ENCODE measurements at regions not wholly inside any gene's neighbourhood (a gene's known extent, or its start where the extent isn't known, plus 50 kb on each side); places are given as distances from the start of the nearest gene placed in this dataset.
"Not testable (repeated sequence)": the region's sequence is repeated elsewhere in the genome, so short reads cannot be mapped to it uniquely, and the experiment has no call there.

GRCh38 chr6:113750151-113750855 is 106.8 kb upstream of the MARCKS start:
- no peak for DNase-seq (ENCODE audit: low read depth in 2 of 2)

DNA sequence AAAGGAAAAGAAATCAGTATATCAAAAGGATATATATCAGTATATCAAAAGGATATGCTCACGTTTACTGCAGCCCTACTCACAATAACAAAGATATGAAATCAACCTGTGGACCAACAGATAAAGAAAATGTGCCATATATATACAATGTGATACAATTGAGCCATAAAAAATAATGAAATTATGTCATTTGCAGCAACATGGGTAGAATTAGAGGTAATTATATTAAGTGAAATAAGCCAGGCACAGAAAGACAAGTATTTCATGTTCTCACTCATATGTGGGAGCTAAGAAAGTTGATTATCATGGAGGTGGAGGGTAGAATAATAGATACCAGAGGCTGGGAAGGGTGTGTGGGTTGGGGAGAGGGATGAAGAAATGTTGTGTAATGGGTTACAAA is 102.9 kb upstream of the MARCKS start:
- no peak for DNase-seq (ENCODE audit: low read depth in 2 of 2)

- no peak for DNase-seq (ENCODE audit: low read depth in 2 of 2)
Observed at GRCh38 chr6:113755449-113756289, 101.5 kb upstream of the MARCKS start.

- no peak for DNase-seq (ENCODE audit: low read depth in 2 of 2)
Observed at GRCh38 chr6:113756290-113756665, 100.9 kb upstream of the MARCKS start.

DNA sequence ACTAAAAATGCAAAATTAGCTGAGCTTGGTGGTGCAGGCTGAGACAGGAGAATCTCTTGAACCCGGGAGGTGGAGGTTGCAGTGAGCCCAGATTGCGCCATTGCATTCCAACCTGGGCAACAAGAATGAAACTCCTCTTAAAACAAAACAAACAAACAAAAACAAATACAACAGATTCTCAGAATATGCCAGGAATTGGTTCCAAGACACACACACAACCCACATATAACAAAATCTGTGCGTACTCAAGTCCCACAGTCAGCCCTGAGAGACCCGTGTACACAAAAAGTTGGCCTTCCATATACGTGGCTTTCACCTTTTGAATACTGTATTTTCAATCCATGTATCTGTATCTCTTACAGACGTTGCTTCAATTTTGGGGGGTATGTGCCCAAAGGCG is 98.9 kb upstream of the MARCKS start:
- no peak for DNase-seq (ENCODE audit: low read depth in 2 of 2)

DNA sequence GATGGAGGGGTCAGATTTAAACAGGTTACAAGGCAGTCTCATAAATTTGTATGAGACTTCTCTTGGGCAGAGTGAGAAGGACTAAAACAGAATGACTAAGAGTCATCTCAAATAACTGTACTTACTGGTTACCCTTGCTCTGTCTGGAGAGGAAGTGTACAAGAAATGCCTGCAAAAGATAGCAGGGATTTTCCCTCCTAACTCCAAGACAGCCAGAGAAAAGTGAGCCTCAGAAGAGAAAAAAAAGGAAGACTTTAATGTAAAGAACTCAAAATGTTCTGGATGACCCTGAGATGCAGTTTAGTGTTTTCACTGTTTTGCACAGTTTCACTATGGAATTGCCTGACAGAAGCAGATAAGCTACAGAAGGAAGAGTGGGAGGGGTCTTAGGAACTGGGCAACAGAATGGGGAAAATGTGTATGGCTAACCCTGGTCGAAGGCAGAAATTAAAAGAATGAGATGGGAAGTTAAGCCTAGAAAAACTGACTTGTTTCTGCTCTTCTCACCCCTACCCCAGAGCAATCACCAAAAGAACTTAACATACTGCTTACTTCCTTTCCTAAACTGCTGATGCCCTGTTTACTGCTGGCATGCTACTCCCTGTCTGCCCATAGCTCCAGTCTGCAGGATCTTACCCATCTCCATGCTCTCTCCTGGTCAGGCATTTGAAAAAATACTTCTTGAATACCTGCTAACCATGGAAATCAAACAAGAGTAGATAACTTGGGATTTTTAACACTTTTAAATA is 98.1 kb upstream of the MARCKS start:
- DNase-seq (ENCODE audit: low read depth in 2 of 2): no peak

DNA sequence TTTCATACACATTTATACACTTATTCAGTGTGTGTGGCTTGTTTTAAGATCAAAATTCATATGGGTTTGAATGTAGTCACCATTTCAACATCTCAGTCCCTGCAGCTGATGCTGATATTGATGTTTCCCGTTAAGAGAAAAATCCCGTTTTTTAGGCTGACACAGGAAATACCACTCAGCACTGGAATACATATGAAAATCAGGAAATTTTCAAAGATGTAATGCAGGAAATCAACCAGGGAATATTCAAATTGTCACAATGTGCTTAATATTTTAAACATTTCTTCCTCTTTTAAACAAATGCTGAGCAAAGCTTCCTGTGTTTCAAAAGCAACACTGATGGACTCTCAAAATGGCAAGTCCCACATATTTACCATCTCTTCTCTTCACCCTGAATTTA is 94.5 kb upstream of the MARCKS start:
- DNase-seq (ENCODE audit: low read depth in 2 of 2): no peak

DNA sequence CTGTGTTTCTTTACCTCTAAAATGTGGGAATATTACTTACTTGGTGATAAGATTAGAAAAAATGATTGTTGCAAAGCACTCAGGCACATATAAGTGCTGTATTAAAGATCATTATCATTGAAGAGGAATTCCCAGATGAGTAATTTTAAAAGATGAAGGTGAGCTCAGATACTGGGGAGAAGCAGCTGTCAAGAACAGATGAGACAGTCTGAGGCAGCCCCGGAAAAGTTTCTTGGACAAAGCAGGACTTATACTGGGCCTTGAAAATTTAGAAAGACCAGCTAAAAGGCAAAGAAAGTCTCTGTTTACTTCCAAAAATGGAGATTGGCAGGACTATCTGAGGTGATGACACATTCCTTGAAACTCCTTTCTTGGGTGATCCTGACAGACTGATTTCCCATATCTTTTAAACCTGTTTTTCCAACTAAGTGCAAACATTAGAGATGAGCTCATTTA is 93.8 kb upstream of the MARCKS start:
- no peak for DNase-seq (ENCODE audit: low read depth in 2 of 2)

GRCh38 chr6:113763876-113764275 is 93.3 kb upstream of the MARCKS start:
- DNase-seq (ENCODE audit: low read depth in 2 of 2): no peak

DNA sequence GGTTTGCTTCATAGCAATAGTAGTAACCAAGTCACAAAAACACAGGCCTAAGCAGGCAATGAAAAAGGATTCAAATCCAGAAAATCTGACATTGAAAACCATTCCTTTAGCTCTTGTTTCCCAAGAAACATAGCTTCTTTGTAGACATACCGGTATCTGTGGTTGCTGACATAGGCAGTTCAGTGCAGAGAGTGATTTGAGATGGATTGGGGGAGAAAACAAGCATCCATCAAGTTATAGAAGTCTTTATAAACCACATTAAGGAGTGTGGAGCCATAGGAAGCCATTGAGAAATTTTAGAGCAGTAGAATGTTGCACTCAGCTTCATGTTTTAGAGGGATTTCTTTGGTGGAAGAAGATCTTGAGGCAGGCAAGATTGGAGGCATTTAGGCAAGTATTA is 91.2 kb upstream of the MARCKS start:
- DNase-seq (ENCODE audit: low read depth in 2 of 2): no peak

- DNase-seq (ENCODE audit: low read depth in 2 of 2): no peak
Observed at GRCh38 chr6:113767985-113768384, 89.2 kb upstream of the MARCKS start.

GRCh38 chr6:113772961-113773360 is 84.2 kb upstream of the MARCKS start:
- no peak for DNase-seq (ENCODE audit: low read depth in 2 of 2)

- DNase-seq (ENCODE audit: low read depth in 2 of 2): no peak
Observed at GRCh38 chr6:113774127-113774825, 82.9 kb upstream of the MARCKS start.

- DNase-seq (ENCODE audit: low read depth in 2 of 2): no peak
Observed at GRCh38 chr6:113776998-113777397, 80.1 kb upstream of the MARCKS start.

DNA sequence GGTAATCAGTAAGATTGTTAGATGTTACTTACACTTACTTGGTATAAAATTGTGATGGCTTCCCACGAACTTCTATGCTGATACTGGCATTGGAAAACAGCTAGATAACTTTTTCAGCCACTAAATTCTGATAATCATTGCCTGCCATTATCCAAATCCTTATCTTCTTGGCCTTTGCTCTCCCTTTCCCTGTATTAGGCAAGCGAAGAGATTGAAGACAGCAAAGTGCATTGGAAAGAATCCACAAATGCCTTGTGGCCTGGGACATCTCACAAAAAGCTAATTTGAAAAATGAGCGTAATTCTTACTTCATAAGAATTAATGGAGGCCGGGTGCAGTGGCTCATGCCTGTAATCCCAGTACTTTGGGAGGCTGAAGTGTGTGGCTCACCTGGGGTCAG is 79.5 kb upstream of the MARCKS start:
- no peak for DNase-seq (ENCODE audit: low read depth in 2 of 2)

DNA sequence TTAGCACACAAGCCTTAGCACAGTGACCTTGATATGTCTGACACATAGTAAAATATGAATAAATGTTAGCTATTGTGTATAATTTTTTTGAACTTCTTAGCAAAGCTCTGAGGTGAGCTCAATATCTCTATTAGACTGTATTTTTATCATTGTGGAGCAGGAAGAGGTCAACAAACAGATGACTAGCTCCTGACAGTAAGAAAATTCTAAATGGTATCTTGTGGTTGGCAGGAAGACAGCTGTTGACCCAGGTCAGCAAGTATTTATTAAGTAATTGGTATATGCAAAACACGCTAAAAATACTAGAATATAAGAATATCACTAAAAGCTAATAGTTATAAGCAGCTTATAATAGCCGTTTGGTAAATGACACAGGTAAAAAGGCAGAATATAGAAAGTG is 77.5 kb upstream of the MARCKS start:
- no peak for DNase-seq (ENCODE audit: low read depth in 2 of 2)

DNA sequence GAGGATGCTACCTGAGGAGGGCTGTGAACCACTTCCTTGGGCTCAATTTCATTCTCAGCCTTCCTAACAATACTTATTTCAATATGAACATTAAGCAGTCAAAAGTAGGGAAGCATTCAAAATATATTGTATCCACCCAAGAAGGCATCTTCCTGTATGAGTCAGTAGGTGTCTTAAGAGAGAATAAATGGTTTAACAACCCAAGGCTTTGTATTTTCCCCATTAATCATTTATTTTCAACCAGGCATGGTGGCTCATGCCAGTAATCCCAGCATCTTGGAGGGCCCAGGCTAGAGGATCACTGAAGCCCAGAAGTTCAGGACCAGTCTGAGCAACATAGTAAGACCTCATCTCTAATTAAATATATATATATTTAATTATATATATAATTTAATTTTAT is 74.5 kb upstream of the MARCKS start:
- no peak for DNase-seq (ENCODE audit: low read depth in 2 of 2)

- no peak for DNase-seq (ENCODE audit: low read depth in 2 of 2)
Observed at GRCh38 chr6:113786168-113786567, 71.0 kb upstream of the MARCKS start.

- DNase-seq (ENCODE audit: low read depth in 2 of 2): no peak
Observed at GRCh38 chr6:113788586-113788985, 68.6 kb upstream of the MARCKS start.

GRCh38 chr6:113791225-113791624 is 65.9 kb upstream of the MARCKS start:
- not testable (repeated sequence) for DNase-seq (ENCODE audit: low read depth in 2 of 2)

DNA sequence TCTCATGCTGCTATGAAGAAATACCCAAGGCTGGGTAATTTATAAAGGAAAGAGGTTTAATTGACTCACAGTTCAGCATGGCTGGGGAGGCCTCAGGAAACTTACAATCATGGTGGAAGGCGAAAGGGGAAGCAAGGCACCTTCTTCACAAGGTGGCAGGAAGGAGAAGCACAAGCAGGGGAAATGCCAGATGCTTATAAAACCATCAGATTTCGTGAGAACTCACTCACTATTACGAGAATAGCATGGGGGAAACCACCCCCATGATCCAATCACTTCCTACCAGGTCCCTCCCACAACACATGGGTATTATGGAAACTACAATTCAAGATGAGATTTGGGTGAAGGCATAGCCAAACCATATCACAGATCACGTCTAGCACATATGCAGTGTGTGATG is 61.8 kb upstream of the MARCKS start:
- not testable (repeated sequence) for DNase-seq (ENCODE audit: low read depth in 2 of 2)

DNA sequence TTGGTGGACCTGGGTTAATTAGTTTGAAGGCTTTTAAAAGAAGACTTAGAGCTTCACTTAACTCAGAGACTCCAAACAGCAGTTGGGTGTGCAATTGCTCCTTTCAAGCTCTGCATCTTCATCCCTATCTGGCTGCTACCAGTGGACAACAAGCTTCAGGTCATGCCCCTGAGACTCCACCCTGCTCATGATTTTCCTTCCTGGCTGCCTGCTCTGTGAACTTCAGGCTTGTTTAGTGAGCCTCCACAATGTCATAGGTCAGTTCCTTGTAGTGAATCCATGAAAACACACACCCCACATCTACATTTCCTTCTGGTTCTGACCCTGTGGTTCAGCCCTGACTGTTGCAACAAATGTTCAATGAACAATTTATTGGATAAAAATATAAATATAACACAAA is 61.1 kb upstream of the MARCKS start:
- DNase-seq (ENCODE audit: low read depth in 2 of 2): no peak

Measured in stimulated activated CD4-positive, alpha-beta T cell treated with anti-CD3 and anti-CD28 coated beads, Interleukin-1b, Interleukin-23, amount 100 ng/mL, for 4 hours (primary cell).